ENCODE measurements at regions not wholly inside any gene's neighbourhood (a gene's known extent, or its start where the extent isn't known, plus 50 kb on each side); places are given as distances from the start of the nearest gene placed in this dataset.
A peak's percentile ranks its signal among the peaks of the same experiment; 100 is the strongest.
"Not testable (repeated sequence)": the region's sequence is repeated elsewhere in the genome, so short reads cannot be mapped to it uniquely, and the experiment has no call there.

DNA sequence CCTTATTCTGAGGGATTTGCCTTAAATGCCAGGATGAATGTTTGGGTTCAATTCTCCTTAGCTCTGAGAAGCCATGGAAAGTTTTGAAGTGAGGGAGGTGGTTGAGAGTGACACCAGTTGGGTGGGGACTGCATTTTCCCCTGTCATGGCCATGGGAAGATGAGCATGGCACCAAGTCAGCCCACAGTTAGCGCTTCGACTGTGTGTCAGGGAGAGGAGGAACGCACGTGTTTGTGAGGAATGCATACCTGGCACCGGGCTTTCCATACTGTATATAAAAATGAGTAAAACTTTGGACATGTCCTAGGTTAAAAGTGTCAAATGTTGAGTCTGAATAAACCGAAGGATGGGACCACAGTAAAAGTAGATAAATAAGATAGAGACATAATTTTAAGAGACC is 187.5 kb upstream of the KL start:
- DNase-seq: no peak

DNA sequence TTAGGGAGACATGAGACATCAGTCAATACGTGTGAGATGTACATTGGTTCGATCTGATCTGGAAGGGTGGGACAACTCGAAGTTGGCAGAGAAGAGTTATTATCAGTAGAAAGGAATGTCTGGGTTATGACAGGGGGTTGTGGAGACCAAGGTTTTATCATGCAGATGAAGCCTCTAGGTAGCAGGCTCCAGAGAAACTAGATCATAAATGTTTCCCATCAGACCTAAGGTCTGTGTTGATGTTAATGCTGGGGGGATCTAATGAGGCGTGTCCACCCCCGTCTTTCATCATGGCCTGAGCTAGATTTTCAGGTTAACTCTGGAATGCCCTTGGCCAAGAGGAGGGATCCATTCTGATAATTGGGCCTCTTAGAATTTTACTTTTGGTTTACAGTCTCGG is 187.0 kb upstream of the KL start:
- no peak for DNase-seq

DNA sequence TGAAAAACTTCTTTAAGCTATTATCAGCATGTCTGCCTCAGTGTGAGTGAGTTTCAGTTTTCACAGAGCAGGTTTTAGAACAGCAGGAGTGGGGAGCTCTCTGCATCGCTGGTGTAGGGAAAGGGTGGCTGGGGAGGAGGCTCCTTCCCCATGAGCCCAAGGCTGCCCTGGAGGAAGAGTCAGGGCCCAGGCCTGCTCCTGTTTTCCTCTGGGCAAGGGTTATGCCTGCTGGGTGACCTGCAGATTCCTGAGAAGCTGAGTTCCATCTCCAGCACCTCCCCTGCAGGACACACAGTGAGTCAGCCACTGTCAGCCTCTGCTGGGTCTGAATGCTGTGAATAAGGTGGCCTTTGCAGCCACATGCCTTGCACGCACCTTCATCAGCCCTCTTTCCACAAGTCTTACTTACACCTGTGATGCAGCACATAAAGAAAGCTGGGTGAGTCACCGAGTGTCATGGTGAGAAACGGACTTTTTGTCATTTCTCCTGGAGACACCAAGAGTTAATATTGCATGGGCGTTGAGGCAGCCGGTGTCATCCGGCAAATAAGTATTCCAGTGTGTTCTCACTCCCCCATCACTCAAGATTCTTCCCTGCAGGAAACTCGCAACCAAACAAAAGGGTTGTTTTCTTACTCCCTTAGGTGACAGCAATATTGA is 186.4 kb upstream of the KL start:
- no peak for DNase-seq

DNA sequence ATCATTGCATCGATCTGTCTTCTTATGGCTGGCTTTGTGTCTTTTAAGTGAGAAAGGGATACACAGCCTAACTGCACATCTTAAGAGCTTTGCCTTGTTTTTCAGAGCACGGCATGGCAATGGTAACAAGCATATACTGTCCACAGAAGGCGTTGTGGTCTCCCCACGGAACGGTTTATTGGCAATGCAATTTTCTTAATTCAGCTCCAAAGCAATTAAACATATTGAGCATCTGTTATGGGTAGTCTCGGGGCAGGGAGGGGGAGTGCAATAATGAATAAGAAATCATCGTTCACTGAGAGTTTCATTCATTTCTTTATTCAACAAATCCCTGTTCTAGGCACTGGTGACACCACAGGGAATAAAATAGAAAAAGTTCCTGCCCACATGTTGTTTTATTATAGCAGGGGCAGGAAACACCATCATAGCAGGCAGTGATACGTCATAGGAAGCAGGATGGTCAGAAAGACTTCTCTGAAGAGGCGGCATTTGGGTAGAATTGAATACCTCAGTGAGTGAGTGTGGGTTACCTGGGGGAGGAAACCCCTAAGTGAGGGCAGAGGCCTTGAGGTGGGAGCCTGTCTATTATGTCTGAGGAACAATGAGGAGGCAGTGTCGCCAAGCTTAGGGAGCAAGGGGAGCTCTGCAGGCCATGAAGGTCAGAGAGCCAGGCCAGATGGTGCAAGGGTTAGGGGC is 185.7 kb upstream of the KL start:
- DNase-seq: no peak

DNA sequence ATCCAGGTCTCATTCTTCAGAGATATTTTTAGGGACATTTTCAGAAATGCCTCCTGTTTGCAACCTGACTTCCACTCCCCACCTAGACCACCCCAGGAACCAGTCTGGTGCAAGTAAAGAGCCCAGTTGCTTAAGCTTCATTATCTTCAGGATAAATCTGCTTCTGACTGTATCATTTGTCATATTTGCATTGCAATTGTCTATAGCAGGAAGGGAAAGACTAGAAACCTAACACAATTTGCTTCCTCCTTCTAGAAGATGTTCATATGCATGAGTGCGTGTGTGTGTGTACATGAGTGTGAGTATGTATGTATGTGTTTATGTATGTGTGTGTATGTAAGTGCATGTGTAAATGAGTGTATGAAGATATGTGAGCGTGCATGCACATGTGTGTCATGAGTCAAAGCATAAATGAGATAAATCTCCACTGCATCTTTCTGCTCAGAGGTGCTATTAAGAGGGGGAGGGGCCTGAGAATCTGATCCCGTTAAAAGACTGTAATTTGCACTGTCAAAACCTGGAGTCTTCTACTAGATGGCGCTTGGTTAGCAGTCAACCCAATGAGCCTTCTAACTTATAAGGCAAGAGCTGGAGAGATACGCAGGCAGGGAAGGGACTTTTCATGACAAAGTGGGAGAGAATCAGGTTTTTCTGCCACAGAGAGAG is 178.8 kb upstream of the KL start:
- DNase-seq: no peak

DNA sequence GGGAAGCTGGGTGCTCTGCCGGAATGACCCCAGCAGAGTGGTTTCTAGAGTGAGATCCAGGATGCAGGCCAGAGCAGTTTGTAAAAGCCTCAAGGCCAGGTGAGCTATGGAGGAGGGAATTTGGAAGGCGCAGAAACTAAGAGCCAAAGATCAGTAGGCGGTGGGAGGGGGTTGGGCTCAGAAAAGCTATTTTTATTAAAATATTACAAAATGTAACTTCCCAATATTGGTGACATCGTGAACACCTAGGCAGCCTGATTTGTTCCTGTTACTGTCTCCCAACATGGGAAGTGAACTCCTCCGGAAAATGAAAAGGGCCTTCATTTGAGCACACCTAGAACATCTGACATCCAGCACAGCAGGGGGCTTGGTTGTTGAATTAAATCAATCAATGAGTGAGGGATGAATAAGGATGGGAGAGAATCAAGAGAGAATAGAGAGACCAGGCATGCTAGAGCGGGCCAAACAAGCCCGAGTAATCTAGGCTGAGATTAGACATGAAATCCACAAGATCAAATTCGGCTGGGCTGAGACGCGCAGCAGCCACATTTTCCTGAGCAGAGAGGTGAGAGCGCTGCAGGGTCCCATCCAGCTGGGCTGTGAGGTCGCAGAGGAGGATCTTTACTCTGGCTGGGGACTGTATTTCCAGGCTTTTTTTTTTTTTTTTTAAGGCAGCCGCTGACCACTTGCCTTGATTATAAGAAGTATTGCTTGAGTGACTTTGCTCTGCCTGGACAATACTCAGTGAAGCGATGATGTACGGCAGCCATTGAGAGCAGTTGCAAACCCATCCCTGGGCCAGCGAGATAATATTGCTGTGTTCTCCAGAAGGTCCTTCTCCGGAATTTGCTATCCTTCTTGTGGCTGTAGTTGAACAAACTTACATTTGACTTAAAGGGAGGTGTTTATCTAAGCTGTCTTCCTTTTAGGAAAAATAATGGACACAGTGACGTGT is 178.0 kb upstream of the KL start:
- no peak for DNase-seq

DNA sequence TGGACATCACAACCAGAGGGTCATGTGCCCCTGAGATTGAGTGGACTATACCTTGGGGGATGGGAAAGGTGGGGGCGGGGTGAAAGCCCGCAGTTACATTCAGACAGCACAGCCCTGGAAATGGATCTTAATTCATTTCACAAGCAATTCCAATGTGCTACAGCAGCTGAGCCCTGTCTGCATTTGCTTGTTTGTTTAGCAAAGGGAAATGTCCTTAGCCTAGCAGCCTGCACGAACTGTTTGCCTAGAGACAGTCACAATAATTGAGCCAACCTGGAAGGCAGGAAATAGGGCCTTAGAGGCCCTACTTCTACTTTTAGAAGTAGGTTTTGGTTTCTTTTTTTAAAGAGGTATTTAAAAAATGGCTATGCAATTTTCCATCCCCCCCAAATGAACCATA is 177.3 kb upstream of the KL start:
- DNase-seq: peak; percentile 73

DNA sequence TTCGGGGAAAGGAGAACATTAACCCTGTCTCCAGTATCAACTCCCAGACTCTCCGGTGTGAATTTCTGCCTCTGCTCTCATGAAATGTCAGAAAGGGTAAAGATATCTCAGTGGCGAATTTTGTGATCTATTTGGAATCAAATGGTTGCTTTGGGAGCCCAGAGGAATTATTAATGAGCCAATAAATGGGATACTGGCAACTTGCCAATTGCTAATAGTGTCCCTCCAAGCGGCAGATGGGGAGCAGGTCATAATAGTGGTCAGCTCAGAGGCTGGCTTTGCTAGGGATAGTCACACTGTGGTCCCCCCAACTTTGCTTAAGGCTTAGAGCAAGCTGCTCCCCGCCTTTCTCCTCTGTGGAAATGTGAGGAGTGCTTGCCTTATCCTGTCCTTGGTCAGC is 176.1 kb upstream of the KL start:
- DNase-seq: no peak

DNA sequence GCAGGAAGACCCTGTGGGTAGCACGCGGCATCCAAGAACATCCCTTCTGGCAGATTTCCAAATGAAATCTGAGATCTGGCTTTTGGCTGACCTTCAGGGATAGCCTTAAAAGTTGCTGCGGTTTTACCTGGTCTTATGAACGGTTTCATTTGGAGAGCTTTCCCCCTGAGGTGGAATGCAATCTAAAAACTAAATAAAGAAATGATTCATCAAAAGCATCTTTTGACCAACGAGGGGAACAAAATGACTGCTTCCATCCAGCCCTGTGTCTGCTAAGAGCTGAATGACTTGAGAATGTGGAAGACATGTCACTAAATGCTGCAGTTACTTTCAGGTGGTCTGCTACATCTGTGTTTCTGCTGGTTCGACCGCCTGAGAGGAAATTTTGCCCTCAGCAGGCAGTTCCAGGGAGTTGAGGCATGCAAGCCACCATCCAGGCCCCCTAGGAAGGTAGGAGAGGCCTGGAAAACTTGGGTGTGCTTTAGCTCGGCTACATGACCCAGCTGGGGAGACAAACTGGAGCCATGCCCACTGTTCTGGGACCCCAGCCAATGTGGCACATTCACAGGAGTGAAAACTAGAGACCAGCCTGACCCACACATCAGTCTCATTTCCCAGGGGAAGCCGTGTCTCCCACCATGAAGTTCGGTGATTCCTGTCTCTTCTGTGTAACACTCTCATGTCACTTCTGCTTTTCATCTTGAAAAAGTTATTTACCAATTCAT is 175.1 kb upstream of the KL start:
- peak; percentile 70 for DNase-seq

DNA sequence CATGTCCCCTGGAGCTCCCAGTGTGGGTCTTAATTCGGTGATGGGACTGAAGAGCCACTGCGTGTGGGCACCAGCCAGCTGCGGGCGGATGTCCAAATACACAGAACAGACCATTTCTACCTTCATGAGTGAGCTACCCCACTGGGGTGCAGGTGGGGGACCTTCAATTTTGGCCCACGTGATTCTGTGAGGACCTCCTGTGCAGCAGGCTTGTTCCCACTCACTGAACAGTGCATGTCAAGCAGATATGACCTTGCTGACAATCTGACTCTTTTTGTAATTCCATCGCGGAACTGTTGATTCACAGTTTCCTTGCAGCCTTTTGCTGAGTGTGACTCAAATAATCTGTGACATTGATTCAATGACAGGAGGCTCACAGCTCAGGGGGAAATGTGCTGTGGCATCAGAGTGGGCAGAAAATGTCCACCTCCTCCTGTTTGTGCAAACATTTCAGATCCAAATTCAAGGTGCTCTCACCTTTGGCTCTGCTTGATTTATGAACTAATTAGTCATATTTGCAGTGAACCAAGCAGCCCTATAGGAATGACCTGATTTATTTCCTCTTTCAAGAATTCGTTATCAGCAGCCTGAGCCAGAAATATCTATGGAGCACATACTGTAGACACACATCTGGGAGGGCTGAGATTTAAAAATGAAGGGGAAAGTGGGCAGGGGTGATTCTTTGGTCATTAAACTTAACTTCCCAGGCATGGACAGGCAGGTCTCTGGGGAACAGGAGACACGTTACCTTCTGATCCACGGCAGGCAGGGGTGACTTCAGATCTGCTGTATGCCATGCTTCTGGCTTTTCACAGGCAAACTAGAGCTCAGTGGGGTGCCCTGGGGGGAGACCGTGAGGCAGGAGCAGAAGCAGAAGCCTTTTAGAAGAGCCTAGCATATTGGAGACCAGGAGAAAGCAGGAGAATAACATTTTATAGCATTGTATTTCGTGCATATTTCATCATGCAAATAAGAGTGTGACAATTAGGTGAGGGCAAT is 170.0 kb upstream of the KL start:
- DNase-seq: peak; percentile 17

DNA sequence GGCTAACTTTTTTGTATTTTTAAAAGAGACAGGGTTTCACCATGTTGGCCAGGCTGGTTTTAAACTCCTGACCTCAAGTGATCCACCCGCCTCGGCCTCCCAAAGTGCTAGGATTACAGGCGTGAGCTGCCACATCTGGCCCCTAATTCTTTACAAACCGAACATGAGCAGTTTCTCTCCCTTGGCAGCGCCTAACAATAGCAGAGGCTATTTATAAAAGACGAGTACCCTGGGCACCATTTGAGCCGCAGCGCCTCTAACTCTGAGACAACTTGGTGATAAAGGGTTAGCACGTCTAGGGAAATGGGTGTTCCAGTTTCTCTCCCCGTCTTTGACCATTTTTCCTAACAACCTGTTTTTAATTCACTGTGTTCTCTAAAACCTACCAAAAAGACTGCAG is 168.2 kb upstream of the KL start:
- not testable (repeated sequence) for DNase-seq

DNA sequence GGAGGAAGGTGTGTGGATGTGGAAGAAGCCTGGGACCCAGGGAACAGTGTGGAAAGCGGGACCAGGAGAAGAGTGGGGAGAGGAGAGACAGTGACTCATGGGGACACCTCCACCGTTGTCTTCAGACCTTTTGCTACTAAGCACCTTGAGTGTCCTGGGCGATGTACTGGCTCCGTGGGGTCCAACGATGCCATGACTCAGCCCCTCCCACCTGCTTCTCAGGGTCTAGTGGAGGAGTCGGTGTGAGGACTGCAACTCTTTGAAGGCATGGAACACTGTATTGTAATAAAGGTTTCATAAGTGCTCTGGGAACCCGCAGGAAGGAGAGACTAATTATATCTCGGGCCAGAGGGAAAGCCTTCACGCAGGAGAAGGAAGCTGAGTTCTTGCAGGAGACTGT is 166.9 kb upstream of the KL start:
- DNase-seq: no peak

DNA sequence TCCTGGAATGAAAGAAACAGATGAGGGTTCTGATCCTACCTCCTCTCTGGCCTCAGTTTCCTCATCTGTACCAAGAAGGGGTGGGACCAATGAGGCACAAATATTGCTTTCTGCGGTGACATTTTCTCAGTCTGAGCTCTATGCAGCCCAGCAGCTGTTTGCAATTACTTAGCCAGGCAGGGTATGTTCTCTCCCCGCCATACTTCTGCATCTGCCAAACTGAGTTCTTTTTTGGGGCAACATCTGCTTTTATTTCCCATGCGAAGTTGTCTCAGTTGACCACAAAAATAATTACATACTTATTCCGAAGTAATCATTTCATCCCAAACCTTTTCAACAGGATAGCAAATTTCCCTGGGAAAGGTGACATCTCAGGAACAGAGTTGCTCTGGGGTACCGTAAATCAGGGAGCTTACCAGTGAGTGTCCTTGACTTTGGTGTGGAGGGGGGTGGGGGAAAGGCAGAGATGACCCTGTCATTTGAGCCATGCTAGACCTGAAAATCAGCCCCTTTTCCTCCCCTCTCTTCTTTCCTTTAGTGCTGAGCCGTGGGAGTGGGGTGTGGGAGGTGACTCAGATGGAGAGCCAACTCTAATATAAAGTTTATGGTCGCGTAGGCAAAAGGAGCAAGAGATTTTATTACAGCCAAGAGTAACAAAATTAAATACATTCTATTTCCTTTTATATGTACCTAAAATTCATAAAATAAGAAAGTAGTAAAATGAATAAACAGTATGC is 165.7 kb upstream of the KL start:
- no peak for DNase-seq

DNA sequence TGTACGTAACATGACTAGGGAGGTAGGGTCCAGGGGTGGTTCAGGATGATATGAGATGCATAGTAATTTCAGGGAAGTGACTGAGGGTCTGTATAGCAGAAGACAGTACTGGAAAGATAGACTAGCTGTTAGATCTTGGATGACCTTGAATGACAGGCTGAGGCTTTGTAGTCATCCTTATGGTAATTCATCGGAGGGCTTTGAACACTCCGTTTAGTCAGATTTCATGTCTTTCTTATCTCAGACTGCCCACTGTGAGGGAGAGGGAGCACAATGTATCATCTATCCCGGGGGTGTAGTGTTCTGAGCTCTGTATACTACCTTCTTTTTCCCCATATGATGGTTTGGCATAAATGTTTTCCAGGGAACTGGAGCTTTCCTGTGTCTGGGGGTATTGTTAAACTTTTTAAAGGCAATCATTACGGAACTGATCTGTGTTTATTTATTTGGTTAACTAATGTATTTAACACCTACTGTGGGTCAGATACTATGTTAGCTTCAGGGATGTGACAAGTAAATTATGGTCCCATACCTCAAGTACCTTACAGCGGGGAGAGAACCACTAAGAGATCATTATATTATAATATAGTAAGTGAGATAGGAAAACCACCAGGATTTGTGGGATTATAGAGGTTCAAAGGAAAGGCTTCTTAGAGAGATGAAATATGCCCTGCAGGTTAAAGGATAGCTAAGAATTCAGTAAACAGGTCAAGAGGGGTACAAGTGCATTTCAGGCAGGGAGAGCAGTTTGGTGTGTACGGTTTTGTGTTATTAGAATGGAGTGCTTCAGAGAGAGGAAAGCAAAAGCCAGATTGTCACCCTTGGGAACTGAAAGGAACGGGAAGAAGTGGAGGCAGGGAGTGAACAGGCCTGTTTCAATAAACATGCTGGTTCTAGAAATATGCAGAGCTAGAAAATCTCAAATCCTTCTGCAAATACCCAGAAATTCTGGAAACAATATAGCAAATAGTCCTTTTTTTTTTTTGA is 164.8 kb upstream of the KL start:
- DNase-seq: no peak

DNA sequence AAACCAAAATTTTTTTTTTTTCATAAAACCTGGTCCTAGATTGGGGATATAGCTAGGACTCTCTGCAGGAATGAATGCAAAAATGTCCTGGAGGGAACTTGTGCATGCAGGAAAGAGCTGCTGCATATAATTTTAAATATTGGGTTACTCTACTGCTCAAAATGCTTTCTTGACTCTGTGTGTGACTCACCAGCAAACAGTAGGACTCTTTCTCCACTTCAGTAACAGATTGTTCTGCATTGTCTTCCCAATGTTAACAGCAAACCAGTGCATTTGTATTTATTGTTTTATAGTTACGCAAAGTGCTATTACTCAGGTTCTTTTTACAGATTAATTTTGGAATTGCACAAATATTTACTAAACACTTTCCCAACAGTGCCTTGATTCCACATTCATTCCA is 163.7 kb upstream of the KL start:
- no peak for DNase-seq

DNA sequence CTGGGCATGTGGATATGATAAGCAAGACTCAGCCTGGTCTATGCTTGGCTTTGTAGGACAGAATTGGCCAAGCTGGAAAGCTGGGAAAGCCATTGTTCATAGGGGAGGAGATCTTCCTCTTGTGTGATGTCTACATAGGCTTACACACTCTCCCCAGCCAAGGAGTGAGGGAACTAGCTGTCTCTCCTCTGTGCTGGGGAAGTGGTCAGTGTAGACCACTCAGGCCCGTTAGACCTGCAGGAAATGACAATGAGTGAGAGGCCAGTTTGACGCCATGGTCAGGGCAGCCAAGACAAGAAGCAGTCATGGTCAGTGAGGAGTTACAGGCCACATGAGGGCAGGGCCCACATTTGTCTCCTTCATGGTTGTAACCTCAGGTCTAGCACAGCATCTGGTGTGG is 159.1 kb upstream of the KL start:
- DNase-seq: no peak

DNA sequence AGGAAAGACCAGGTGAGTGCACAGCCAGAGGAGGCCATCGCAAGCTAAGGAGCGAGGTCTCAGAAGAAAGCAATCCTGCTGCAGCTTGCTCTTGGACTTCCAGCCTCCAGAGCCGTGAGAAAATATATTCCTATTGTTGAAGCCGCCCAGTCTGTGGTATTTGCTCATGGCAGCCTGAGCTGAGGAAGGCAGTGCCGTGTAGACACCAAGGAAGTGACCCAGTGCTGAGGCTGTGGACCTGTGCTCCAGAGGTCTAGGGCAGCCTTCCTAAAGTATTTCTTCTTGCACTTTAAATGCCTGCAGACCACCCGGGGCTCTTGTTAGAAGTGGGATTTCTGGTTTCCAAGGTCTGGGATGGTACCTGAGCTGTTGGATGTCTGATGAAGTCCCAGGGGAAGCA is 158.5 kb upstream of the KL start:
- no peak for DNase-seq

DNA sequence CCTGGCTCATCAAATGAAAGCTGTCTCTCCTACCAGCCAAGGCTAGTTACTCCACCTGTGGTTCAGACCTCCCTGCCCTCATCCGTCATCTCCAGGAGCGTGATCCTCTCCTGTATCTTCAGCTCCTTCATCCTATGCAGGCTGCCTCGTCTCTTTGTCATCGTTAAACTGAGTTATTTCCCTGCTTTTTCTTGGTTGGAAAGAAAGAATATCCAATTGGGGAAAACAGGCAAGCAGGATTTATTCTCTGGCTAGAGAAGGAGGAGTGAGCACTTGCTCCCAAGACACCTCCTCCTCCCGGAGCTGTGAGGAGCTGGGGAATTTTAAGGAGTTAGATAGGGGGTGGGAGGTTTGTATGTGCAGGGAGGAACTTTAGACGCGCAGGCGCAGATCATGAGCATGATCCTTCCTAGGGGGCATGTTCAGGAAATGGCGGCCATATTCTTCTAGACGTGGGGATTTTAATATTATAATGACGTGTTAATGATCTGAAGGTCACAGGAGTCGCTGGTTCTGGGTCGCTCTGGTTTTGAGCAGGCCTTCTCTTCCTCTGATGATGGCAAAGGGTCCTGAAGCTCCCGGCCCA is 156.4 kb upstream of the KL start:
- no peak for DNase-seq

DNA sequence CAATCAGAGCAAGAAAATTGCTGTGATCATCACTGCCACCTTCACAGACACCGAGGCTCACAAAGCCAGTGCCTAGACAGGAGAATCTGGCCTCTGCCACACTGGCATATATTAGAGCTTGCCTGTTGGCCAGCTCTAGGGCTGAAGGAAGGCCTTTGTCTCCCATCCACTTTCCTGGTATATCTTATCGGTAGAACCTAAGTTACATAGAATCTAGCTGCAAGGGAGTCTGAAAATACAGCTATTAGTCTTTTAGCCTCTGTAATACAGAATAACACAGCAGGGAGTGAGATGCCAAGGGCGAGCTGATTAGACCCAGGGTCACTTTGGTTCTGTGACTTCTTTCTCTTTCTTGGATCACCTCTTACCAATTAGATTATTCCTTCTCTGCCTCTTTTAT is 154.9 kb upstream of the KL start:
- DNase-seq: no peak

Measured in NCI-H1092 (cell line).